HG03457 (cell line): ENCODE measurements at regions not wholly inside any gene's neighbourhood (a gene's known extent, or its start where the extent isn't known, plus 50 kb on each side); places are given as distances from the start of the nearest gene placed in this dataset.
"Not testable (repeated sequence)": the region's sequence is repeated elsewhere in the genome, so short reads cannot be mapped to it uniquely, and the experiment has no call there.

ENCODE experiments used
- ATAC-seq: cut with Tn5 transposase; IDR thresholded peaks from one replicate; pipeline ENCODE4 v1.9.1; 2021; ENCODE audit warnings: moderate number of reproducible peaks; ENCODE audit not compliant: unreplicated experiment

GRCh38 chr3:36075491-36075890 lies 304.8 kb upstream of the STAC start:
- ATAC-seq = no peak

- no peak for ATAC-seq
Observed at GRCh38 chr3:36077320-36077719, 303.0 kb upstream of the STAC start.

GRCh38 chr3:36082958-36083357 lies 297.3 kb upstream of the STAC start:
- not testable (repeated sequence) for ATAC-seq

- no peak for ATAC-seq
Observed at GRCh38 chr3:36095238-36095637, 285.1 kb upstream of the STAC start.

GRCh38 chr3:36097209-36097608 lies 283.1 kb upstream of the STAC start:
- no peak for ATAC-seq

- ATAC-seq = no peak
Observed at GRCh38 chr3:36114353-36114752, 266.0 kb upstream of the STAC start.

GRCh38 chr3:36124118-36124796 lies 256.0 kb upstream of the STAC start:
- ATAC-seq = no peak

- no peak for ATAC-seq
Observed at GRCh38 chr3:36132214-36132613, 248.1 kb upstream of the STAC start.

- no peak for ATAC-seq
Observed at GRCh38 chr3:36135863-36136262, 244.4 kb upstream of the STAC start.

GRCh38 chr3:36142746-36143145 lies 237.6 kb upstream of the STAC start:
- ATAC-seq = no peak

- no peak for ATAC-seq
Observed at GRCh38 chr3:36146404-36146803, 233.9 kb upstream of the STAC start.

GRCh38 chr3:36147934-36148558 lies 232.3 kb upstream of the STAC start:
- ATAC-seq = no peak

- ATAC-seq = no peak
Observed at GRCh38 chr3:36149447-36149865, 230.8 kb upstream of the STAC start.

GRCh38 chr3:36155515-36155914 lies 224.8 kb upstream of the STAC start:
- no peak for ATAC-seq

- ATAC-seq = no peak
Observed at GRCh38 chr3:36164400-36164799, 215.9 kb upstream of the STAC start.

- ATAC-seq = no peak
Observed at GRCh38 chr3:36165509-36166290, 214.6 kb upstream of the STAC start.

GRCh38 chr3:36166477-36166876 lies 213.8 kb upstream of the STAC start:
- ATAC-seq = no peak

- no peak for ATAC-seq
Observed at GRCh38 chr3:36172699-36173098, 207.6 kb upstream of the STAC start.

GRCh38 chr3:36175113-36175812 lies 205.0 kb upstream of the STAC start:
- ATAC-seq = no peak

- ATAC-seq = no peak
Observed at GRCh38 chr3:36175916-36176461, 204.3 kb upstream of the STAC start.

- ATAC-seq = no peak
Observed at GRCh38 chr3:36178018-36178417, 202.3 kb upstream of the STAC start.
